GM12875 (cell line): ENCODE measurements at regions not wholly inside any gene's neighbourhood (a gene's known extent, or its start where the extent isn't known, plus 50 kb on each side); places are given as distances from the start of the nearest gene placed in this dataset.
"Not testable (repeated sequence)": the region's sequence is repeated elsewhere in the genome, so short reads cannot be mapped to it uniquely, and the experiment has no call there.

Experiments
- H3K4me3 ChIP-seq: one replicate; pipeline ENCODE4 v1.5.1; 2011; ENCODE audit warnings: low read depth, low read length, control low read depth
- TF ChIP-seq, protein P1 (sequence below): IDR thresholded peaks from 2 replicates; pipeline ENCODE4 v1.5.1; 2011; ENCODE audit warnings: low read depth, mild to moderate bottlenecking, control low read depth, inconsistent platforms, low read length, moderate library complexity, borderline replicate concordance; ENCODE audit not compliant: insufficient read depth

GRCh38 chr2:240383871-240384700 lies 51.4 kb upstream of the GPC1 start:
- H3K4me3 ChIP-seq, result no peak overlapping the region
- TF ChIP-seq, protein P1, sequence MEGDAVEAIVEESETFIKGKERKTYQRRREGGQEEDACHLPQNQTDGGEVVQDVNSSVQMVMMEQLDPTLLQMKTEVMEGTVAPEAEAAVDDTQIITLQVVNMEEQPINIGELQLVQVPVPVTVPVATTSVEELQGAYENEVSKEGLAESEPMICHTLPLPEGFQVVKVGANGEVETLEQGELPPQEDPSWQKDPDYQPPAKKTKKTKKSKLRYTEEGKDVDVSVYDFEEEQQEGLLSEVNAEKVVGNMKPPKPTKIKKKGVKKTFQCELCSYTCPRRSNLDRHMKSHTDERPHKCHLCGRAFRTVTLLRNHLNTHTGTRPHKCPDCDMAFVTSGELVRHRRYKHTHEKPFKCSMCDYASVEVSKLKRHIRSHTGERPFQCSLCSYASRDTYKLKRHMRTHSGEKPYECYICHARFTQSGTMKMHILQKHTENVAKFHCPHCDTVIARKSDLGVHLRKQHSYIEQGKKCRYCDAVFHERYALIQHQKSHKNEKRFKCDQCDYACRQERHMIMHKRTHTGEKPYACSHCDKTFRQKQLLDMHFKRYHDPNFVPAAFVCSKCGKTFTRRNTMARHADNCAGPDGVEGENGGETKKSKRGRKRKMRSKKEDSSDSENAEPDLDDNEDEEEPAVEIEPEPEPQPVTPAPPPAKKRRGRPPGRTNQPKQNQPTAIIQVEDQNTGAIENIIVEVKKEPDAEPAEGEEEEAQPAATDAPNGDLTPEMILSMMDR, result no peak

GRCh38 chr2:240384711-240385450 lies 50.6 kb upstream of the GPC1 start:
- TF ChIP-seq, protein P1, result no peak

GRCh38 chr2:240385451-240386161 lies 49.9 kb upstream of the GPC1 start:
- H3K4me3 ChIP-seq, result not testable (repeated sequence)

More at GRCh38 chr2:240384711-240385450, 50.6 kb upstream of the GPC1 start:
- no peak overlapping the region for H3K4me3 ChIP-seq
